DOHH2 (cell line): ENCODE measurements at regions not wholly inside any gene's neighbourhood (a gene's known extent, or its start where the extent isn't known, plus 50 kb on each side); places are given as distances from the start of the nearest gene placed in this dataset.

ENCODE experiments used
- CTCF ChIP-seq: fragments of 200-600 bp; sonication (generic); IDR thresholded peaks from one replicate; pipeline ENCODE4 v1.5.1; 2014; ENCODE audit warnings: antibody characterized with exemption, mild to moderate bottlenecking, low read depth, low read length; ENCODE audit not compliant: poor library complexity, severe bottlenecking
- EZH2phosphoT487 ChIP-seq: fragments of 200-600 bp; sonication (generic); IDR thresholded peaks from 2 replicates; pipeline ENCODE4 v1.6.1; 2017; ENCODE audit warnings: borderline replicate concordance, mild to moderate bottlenecking, antibody characterized with exemption, low read length, moderate library complexity, mixed read lengths

DNA sequence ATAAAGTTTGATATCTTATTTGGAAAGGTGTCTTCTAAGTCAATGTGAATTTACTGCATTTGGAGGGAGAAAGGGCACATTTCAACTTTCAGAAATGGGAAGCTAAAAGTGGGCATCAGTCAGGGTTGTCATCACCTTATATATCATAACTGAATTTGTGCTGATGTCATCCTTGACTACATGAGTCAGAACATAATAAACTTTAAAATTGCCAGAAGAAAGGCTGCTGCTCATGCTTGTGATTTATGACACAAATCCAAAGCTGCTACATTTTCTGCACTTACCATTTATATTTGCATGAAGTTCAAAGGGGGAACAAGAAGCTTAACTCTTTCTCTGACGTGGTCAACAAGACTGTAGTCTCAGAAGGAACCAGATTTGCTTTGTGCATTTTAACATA lies 196.6 kb downstream of the UTP18 start:
- TF ChIP-seq CTCF (no peak), EZH2phosphoT487 (no peak)
